ENCODE measurements at regions not wholly inside any gene's neighbourhood (a gene's known extent, or its start where the extent isn't known, plus 50 kb on each side); places are given as distances from the start of the nearest gene placed in this dataset.

GRCh38 chr4:45408996-45409395 is 682.6 kb upstream of the GNPDA2 start:
- Mint-ChIP-seq H3K4me1 (ENCODE audit: unreplicated experiment) (no peaks in the 10 kb centered on the region), H3K4me3 (ENCODE audit: unreplicated experiment) (no peak overlapping the region), H3K27me3 (ENCODE audit: unreplicated experiment) (no peaks in the 10 kb centered on the region), H3K9me3 (ENCODE audit: unreplicated experiment) (peaks cover 15% of the 10 kb centered on the region), H3K27ac (ENCODE audit: unreplicated experiment) (no peak overlapping the region), H3K36me3 (ENCODE audit: unreplicated experiment) (no peaks in the 10 kb centered on the region)
- DNase-seq (ENCODE audit: extremely low spot score, unreplicated experiment) = no peak
- TF ChIP-seq, protein P1, sequence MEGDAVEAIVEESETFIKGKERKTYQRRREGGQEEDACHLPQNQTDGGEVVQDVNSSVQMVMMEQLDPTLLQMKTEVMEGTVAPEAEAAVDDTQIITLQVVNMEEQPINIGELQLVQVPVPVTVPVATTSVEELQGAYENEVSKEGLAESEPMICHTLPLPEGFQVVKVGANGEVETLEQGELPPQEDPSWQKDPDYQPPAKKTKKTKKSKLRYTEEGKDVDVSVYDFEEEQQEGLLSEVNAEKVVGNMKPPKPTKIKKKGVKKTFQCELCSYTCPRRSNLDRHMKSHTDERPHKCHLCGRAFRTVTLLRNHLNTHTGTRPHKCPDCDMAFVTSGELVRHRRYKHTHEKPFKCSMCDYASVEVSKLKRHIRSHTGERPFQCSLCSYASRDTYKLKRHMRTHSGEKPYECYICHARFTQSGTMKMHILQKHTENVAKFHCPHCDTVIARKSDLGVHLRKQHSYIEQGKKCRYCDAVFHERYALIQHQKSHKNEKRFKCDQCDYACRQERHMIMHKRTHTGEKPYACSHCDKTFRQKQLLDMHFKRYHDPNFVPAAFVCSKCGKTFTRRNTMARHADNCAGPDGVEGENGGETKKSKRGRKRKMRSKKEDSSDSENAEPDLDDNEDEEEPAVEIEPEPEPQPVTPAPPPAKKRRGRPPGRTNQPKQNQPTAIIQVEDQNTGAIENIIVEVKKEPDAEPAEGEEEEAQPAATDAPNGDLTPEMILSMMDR (IDR thresholded peaks at IDR 0.05) = no peak

GRCh38 chr4:45399116-45399515 is 672.8 kb upstream of the GNPDA2 start:
- H3K27ac Mint-ChIP-seq (ENCODE audit: unreplicated experiment) = no peak overlapping the region
- DNase-seq (ENCODE audit: extremely low spot score, unreplicated experiment) = no peak
- H3K36me3 Mint-ChIP-seq (ENCODE audit: unreplicated experiment) = no peaks in the 10 kb centered on the region
- no peak overlapping the region for H3K4me3 Mint-ChIP-seq (ENCODE audit: unreplicated experiment)
- peaks cover 38% of the 10 kb centered on the region for H3K9me3 Mint-ChIP-seq (ENCODE audit: unreplicated experiment)
- TF ChIP-seq, protein P1 (IDR thresholded peaks at IDR 0.05) = no peak
- no peaks in the 10 kb centered on the region for H3K4me1 Mint-ChIP-seq (ENCODE audit: unreplicated experiment)
- no peaks in the 10 kb centered on the region for H3K27me3 Mint-ChIP-seq (ENCODE audit: unreplicated experiment)

DNA sequence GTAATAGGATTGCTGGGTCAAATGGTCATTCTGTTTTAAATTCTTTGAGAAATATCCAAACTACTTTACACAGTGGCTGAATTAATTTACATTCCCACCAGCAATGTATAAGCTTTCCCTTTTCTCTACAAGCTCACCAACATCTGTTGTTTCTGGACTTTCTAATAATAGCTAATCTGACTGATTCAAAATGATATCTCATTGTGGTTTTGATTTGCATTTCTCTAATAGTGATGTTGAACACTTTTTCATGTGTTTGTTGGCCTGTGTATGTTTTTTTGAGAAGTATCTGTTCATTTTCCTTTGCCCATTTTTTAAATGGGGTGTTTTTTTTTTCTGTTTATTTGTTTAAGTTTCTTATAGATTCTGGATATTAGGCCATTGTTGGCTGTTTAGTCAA is 659.0 kb upstream of the GNPDA2 start:
- TF ChIP-seq, protein P1 (IDR thresholded peaks at IDR 0.05) = no peak
- DNase-seq (ENCODE audit: extremely low spot score, unreplicated experiment) = no peak
- H3K27me3 Mint-ChIP-seq (ENCODE audit: unreplicated experiment) = no peaks in the 10 kb centered on the region
- peaks cover 18% of the 10 kb centered on the region for H3K9me3 Mint-ChIP-seq (ENCODE audit: unreplicated experiment)
- no peaks in the 10 kb centered on the region for H3K36me3 Mint-ChIP-seq (ENCODE audit: unreplicated experiment)
- no peak overlapping the region for H3K4me3 Mint-ChIP-seq (ENCODE audit: unreplicated experiment)
- H3K4me1 Mint-ChIP-seq (ENCODE audit: unreplicated experiment) = no peaks in the 10 kb centered on the region
- H3K27ac Mint-ChIP-seq (ENCODE audit: unreplicated experiment) = no peak overlapping the region

DNA sequence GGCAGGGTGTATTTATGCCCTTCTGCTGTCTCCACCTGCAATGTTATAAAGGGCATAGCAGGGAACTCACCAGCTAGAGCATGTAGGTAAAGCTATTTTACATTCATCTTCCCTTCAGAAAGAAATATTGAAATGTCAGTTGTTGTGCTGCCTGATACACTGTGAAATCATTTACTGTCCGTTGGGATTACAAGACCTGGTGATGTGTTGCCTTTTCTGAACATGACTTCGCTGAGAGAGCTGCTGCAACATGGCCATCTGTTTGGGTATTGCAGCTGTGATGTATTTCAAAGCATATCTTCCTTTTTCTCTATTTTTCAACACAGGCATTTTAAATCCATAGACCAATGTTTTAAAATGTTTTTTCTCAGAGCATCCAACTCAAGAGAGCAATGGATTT is 644.1 kb upstream of the GNPDA2 start:
- no peaks in the 10 kb centered on the region for H3K9me3 Mint-ChIP-seq (ENCODE audit: unreplicated experiment)
- no peaks in the 10 kb centered on the region for H3K4me1 Mint-ChIP-seq (ENCODE audit: unreplicated experiment)
- TF ChIP-seq, protein P1 (IDR thresholded peaks at IDR 0.05) = no peak
- H3K27ac Mint-ChIP-seq (ENCODE audit: unreplicated experiment) = no peak overlapping the region
- H3K4me3 Mint-ChIP-seq (ENCODE audit: unreplicated experiment) = no peak overlapping the region
- H3K27me3 Mint-ChIP-seq (ENCODE audit: unreplicated experiment) = no peaks in the 10 kb centered on the region
- H3K36me3 Mint-ChIP-seq (ENCODE audit: unreplicated experiment) = no peaks in the 10 kb centered on the region
- DNase-seq (ENCODE audit: extremely low spot score, unreplicated experiment) = no peak

GRCh38 chr4:45368832-45369231 is 642.5 kb upstream of the GNPDA2 start:
- TF ChIP-seq, protein P1 (IDR thresholded peaks at IDR 0.05) = no peak
- H3K4me3 Mint-ChIP-seq (ENCODE audit: unreplicated experiment) = no peak overlapping the region
- H3K27me3 Mint-ChIP-seq (ENCODE audit: unreplicated experiment) = no peaks in the 10 kb centered on the region
- H3K9me3 Mint-ChIP-seq (ENCODE audit: unreplicated experiment) = no peaks in the 10 kb centered on the region
- DNase-seq (ENCODE audit: extremely low spot score, unreplicated experiment) = no peak
- H3K27ac Mint-ChIP-seq (ENCODE audit: unreplicated experiment) = no peak overlapping the region
- H3K36me3 Mint-ChIP-seq (ENCODE audit: unreplicated experiment) = no peaks in the 10 kb centered on the region
- no peaks in the 10 kb centered on the region for H3K4me1 Mint-ChIP-seq (ENCODE audit: unreplicated experiment)

Measured in osteocyte (in vitro differentiated cells).